GM13976 (cell line): ENCODE measurements at regions not wholly inside any gene's neighbourhood (a gene's known extent, or its start where the extent isn't known, plus 50 kb on each side); places are given as distances from the start of the nearest gene placed in this dataset.
"Not testable (repeated sequence)": the region's sequence is repeated elsewhere in the genome, so short reads cannot be mapped to it uniquely, and the experiment has no call there.

Source experiments
- DNase-seq: peaks from one replicate; pipeline ENCODE4 v3.0.0; 2012; ENCODE audit warnings: low spot score
- CTCF ChIP-seq: IDR thresholded peaks from 2 replicates; pipeline ENCODE4 v1.5.1; 2012; ENCODE audit warnings: borderline replicate concordance, mild to moderate bottlenecking; ENCODE audit not compliant: insufficient read depth; ENCODE audit errors: extremely low read depth, missing control alignments, control extremely low read depth
- in situ Hi-C: fragments of 300-500 bp; cut with MboI; formaldehyde crosslinking; loops from one replicate; pipeline ENCODE4 v1.12.0; 2022; ENCODE audit warnings: low sequenced_read_pairs, mixed read lengths, inconsistent platforms; ENCODE audit not compliant: unreplicated experiment

- no peak for TF ChIP-seq CTCF
- DNase-seq, result no peak
- in situ Hi-C loops, result no loop called here
These were observed 1131.7 kb downstream of the SLITRK5 start for GRCh38 chr13:88802886-88803285.

DNA sequence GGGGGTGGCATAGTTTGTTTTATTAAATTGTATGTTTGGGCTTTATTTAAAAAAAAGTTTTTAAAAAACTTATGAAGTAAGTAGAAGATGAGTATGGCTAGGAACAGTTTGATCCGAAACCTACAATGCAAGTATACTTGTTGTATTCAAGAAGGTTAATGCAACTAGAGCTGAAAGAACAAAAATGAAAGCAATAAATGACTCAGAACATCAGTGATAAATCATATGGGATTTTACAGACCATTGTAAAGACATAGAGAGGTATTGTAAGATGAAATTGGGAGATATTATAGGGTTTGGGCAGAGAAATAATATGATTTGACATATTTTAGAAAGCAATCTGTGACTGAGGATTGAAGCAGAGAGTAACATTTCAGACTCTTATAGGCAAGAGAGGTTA, 1135.3 kb downstream of the SLITRK5 start:
- no peak for TF ChIP-seq CTCF
- DNase-seq, result no peak
- in situ Hi-C loops, result no loop called here

DNA sequence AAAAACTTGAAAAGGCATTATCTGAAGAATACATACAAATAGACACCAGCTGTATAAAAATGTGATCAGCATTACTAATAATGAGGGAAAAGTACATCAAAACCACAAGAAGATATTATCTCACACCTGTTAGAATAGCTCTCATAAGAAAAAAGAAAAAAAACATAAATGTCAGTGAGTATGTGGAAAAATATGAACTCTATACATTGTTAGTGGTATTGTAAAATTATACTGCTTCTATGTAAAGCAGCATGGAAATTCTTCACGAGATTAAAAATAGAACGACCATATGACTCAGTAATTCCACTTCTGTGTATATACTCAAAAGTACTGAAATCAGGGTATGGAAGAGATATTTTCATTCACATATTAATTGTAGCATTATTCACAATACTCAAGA, 1146.4 kb downstream of the SLITRK5 start:
- DNase-seq, result no peak
- TF ChIP-seq CTCF, result no peak
- in situ Hi-C loops, result no loop called here

- DNase-seq, result no peak
- in situ Hi-C loops, result no loop called here
These were observed 1151.9 kb downstream of the SLITRK5 start for GRCh38 chr13:88823114-88823513.

DNA sequence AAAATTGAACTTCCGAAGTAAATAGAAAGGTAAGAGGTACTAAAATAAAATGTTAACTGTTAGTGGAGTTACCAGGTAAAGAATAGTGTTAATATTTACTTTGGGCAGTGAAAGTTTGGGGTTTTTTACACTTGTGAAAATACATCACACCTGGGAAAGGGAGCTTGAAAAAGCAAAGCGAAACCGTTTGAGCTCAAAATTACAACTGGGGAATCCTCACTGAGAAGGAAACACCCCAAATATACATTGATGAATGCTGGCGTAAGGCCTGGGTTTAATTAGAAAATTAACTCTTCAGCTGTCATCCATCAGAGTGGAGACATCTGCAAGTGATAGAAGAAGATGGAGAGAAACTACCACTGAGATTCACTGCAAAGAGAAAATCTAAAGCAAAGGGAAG, 1153.0 kb downstream of the SLITRK5 start:
- in situ Hi-C loops, result no loop called here
- no peak for TF ChIP-seq CTCF
- no peak for DNase-seq

More at GRCh38 chr13:88823114-88823513, 1151.9 kb downstream of the SLITRK5 start:
- TF ChIP-seq CTCF, result no peak

DNA sequence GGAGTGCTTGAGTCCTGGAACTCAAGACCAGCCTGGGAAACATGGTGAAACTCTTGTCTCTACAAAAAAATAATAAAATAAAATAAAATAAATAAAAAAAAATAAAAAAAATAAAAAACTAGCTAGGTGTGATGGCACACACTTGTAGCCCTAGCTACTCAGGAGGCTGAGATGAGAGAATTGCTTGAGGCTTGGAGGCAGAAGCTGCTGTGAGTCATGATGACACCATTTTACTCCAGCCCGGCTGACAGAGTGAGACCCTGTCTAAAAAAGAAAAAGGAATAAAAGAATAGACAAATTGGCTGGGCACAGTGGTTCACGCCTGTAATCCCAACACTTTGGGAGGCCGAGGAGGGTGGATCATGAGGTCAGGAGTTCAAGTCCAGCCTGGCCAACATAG, 1168.9 kb downstream of the SLITRK5 start:
- in situ Hi-C loops, result no loop called here
- no peak for DNase-seq
- no peak for TF ChIP-seq CTCF

- in situ Hi-C loops, DNase-seq: not testable (repeated sequence)
These were observed 1181.1 kb downstream of the SLITRK5 start for GRCh38 chr13:88852293-88852692.

GRCh38 chr13:88857256-88857655, 1186.1 kb downstream of the SLITRK5 start:
- in situ Hi-C loops, result no loop called here
- no peak for DNase-seq

More at GRCh38 chr13:88857256-88857655, 1186.1 kb downstream of the SLITRK5 start:
- no peak for TF ChIP-seq CTCF
